IPS DF 6.9 (cell line): ENCODE measurements at regions not wholly inside any gene's neighbourhood (a gene's known extent, or its start where the extent isn't known, plus 50 kb on each side); places are given as distances from the start of the nearest gene placed in this dataset.

ENCODE experiments used
- DNase-seq: peaks from one replicate; pipeline ENCODE4 v3.0.0-alpha.2; 2013; ENCODE audit warnings: low read depth, low spot score
- H3K27ac ChIP-seq: one replicate; pipeline ENCODE4 v1.5.1; 2013; ENCODE audit warnings: low read length, control low read depth
- H3K27me3 ChIP-seq: 2 replicates; pipeline ENCODE4 v1.6.1; 2013; ENCODE audit warnings: mild to moderate bottlenecking, low read length; ENCODE audit not compliant: control insufficient read depth, insufficient read depth
- H3K36me3 ChIP-seq: 2 replicates; pipeline ENCODE4 v1.6.1; 2013; ENCODE audit warnings: low read length; ENCODE audit not compliant: control insufficient read depth, insufficient read depth
- H3K4me1 ChIP-seq: 2 replicates; pipeline ENCODE4 v1.6.1; 2013; ENCODE audit warnings: low read length; ENCODE audit not compliant: control insufficient read depth, insufficient read depth
- H3K4me3 ChIP-seq: 2 replicates; pipeline ENCODE4 v1.5.1; 2013; ENCODE audit warnings: mild to moderate bottlenecking, low read length
- H3K9me3 ChIP-seq: 2 replicates; pipeline ENCODE4 v1.6.1; 2013; ENCODE audit warnings: low read length, inconsistent platforms; ENCODE audit not compliant: control insufficient read depth, insufficient read depth
- WGBS: extraction: QIAGEN DNeasy Blood & Tissue Kit; methylation state at CpG from one replicate; pipeline ENCODE4 v1.1.7; 2013; ENCODE audit warnings: mixed read lengths, missing lambda C conversion rate; ENCODE audit not compliant: insufficient read length, insufficient coverage; 5-methylcytosine and 5-hydroxymethylcytosine counted together

- no peak for DNase-seq
- Histone ChIP-seq H3K36me3 (no peaks in the 10 kb centered on the region), H3K9me3 (no peaks in the 10 kb centered on the region), H3K4me1 (no peaks in the 10 kb centered on the region), H3K27me3 (no peaks in the 10 kb centered on the region), H3K4me3 (no peak overlapping the region), H3K27ac (no peak overlapping the region)
- no CpG with 5 or more reads among the region's 7 CpGs for WGBS
Observed at GRCh38 chr21:19547951-19548840, 1144.6 kb upstream of the TMPRSS15 start.

- no peaks in the 10 kb centered on the region for H3K36me3 ChIP-seq
- WGBS: no CpG with 5 or more reads among the region's 2 CpGs
- no peaks in the 10 kb centered on the region for H3K4me1 ChIP-seq
- H3K27me3 ChIP-seq: no peaks in the 10 kb centered on the region
- H3K4me3 ChIP-seq: no peak overlapping the region
- H3K9me3 ChIP-seq: no peaks in the 10 kb centered on the region
- DNase-seq: peak; percentile 41
- no peak overlapping the region for H3K27ac ChIP-seq
Observed at GRCh38 chr21:19553919-19554615, 1150.5 kb upstream of the TMPRSS15 start.

- Histone ChIP-seq H3K9me3 (no peaks in the 10 kb centered on the region), H3K36me3 (no peaks in the 10 kb centered on the region), H3K4me1 (no peaks in the 10 kb centered on the region), H3K4me3 (no peak overlapping the region), H3K27me3 (no peaks in the 10 kb centered on the region), H3K27ac (no peak overlapping the region)
- WGBS: 100% methylated on average over 1 of the region's 4 CpGs
- no peak for DNase-seq
Observed at GRCh38 chr21:19557046-19557445, 1153.5 kb upstream of the TMPRSS15 start.

- DNase-seq: no peak
Observed at GRCh38 chr21:19557488-19557887, 1153.9 kb upstream of the TMPRSS15 start.

GRCh38 chr21:19565587-19565986 lies 1162.0 kb upstream of the TMPRSS15 start:
- WGBS: no CpG with 5 or more reads among the region's 3 CpGs
- H3K9me3 ChIP-seq: no peaks in the 10 kb centered on the region
- no peaks in the 10 kb centered on the region for H3K36me3 ChIP-seq

More at GRCh38 chr21:19557488-19557887, 1153.9 kb upstream of the TMPRSS15 start:
- no peak overlapping the region for H3K4me3 ChIP-seq
- H3K36me3 ChIP-seq: no peaks in the 10 kb centered on the region
- H3K9me3 ChIP-seq: no peaks in the 10 kb centered on the region
- no peaks in the 10 kb centered on the region for H3K27me3 ChIP-seq
- WGBS: no CpG with 5 or more reads among the region's 4 CpGs
- H3K27ac ChIP-seq: no peak overlapping the region
- H3K4me1 ChIP-seq: no peaks in the 10 kb centered on the region

DNA sequence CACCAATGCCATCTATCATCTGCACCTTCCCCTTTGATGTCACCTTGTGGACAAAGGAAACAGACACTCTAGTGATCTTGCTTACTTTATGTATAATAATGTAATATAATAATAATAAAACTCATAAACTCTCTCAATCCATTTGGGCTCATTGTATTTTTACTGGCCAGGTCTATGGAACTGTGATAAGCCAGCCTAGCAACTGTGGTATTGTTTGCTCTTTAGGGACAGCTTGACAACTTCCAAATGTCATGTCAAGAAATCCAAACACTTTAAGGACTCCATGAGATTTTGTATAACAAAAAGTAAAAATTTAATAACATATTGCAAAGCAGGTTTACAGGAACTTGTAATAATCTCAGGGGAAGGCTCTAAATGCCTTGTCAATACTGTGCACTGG lies 1163.4 kb upstream of the TMPRSS15 start:
- no peaks in the 10 kb centered on the region for H3K4me1 ChIP-seq
- no peak overlapping the region for H3K4me3 ChIP-seq
- no peak overlapping the region for H3K27ac ChIP-seq
- no peaks in the 10 kb centered on the region for H3K9me3 ChIP-seq
- H3K36me3 ChIP-seq: no peaks in the 10 kb centered on the region
- H3K27me3 ChIP-seq: no peaks in the 10 kb centered on the region
- no peak for DNase-seq

More at GRCh38 chr21:19565587-19565986, 1162.0 kb upstream of the TMPRSS15 start:
- H3K4me1 ChIP-seq: no peaks in the 10 kb centered on the region
- no peak overlapping the region for H3K4me3 ChIP-seq
- no peak for DNase-seq
- no peaks in the 10 kb centered on the region for H3K27me3 ChIP-seq
- H3K27ac ChIP-seq: no peak overlapping the region

DNA sequence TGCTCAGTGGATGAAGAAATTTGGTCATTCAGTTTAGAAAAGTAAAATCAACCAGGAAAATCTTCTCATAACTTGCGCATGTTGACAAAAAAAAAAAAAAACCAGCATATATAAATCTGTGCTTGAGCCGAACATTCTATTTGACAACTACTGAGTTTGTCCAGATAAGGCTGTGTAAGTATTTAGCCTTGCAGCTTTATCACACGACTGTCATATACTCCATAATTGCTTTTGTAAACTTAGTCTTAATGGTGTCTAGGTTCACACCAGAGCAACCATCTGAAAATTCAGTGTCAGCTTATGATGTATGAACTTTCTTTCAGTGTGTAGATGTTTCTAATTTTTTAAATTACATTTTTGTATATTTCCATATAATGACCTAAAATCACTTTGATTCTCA lies 1173.8 kb upstream of the TMPRSS15 start:
- WGBS: no CpG with 5 or more reads among the region's 3 CpGs
- H3K9me3 ChIP-seq: no peaks in the 10 kb centered on the region

DNA sequence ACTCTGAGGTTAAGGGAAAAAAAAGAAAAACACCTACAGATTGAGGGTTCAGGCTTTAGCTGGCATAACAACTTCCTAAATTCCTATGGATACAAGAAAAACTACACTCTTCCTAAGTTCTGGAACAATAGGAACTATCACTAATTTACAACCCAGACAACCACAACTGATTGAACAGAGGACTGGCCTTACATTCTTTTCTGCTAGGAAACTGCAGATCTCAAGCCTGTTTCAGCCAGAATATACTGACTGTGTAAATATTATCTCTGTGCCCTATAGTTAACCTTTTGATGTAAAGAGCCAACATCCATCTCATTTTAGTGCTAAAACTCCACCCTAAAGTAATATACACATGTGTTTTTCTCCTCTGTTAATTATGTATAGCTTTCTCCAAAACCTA lies 1186.5 kb upstream of the TMPRSS15 start:
- no peak for DNase-seq
- H3K9me3 ChIP-seq: no peaks in the 10 kb centered on the region
- H3K4me1 ChIP-seq: no peaks in the 10 kb centered on the region
- no peak overlapping the region for H3K4me3 ChIP-seq
- H3K27ac ChIP-seq: no peak overlapping the region
- H3K27me3 ChIP-seq: no peaks in the 10 kb centered on the region
- no peaks in the 10 kb centered on the region for H3K36me3 ChIP-seq

More for the DNA sequence above, 1173.8 kb upstream of the TMPRSS15 start:
- H3K27me3 ChIP-seq: no peaks in the 10 kb centered on the region
- H3K27ac ChIP-seq: no peak overlapping the region
- no peaks in the 10 kb centered on the region for H3K4me1 ChIP-seq
- no peak for DNase-seq
- H3K36me3 ChIP-seq: no peaks in the 10 kb centered on the region
- no peak overlapping the region for H3K4me3 ChIP-seq

DNA sequence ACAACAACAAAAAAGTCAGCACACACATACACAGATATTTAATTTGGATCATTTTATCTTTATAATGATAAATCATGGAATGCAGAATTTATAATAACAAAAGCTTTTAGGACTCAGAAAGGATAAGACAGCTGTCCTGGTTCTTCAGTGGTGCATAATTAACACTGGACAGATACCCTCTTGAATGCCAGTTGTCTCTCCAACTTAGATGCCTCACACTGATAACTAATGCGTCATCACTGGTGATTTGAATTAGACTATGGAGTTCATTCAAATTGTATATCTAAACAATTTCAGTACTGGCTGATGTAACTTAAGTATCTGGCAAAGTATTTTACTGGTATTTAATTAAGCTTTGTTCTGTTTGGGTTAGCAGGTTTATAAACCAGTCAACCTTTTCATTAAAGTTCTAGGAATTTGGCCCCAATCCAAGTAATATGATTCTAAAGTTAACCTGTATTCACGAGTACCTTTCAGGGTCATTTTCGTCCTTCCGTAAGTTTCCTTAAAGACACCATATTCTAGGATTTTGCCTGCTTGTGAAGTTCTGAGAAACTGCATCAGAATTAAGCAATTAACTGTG lies 1199.5 kb upstream of the TMPRSS15 start:
- no peak overlapping the region for H3K4me3 ChIP-seq
- whole genome bisulfite sequencing: no CpG with 5 or more reads among the region's 4 CpGs
- H3K4me1 ChIP-seq: no peaks in the 10 kb centered on the region
- no peaks in the 10 kb centered on the region for H3K9me3 ChIP-seq
- H3K36me3 ChIP-seq: no peaks in the 10 kb centered on the region
- H3K27ac ChIP-seq: no peak overlapping the region
- no peak for DNase-seq
- no peaks in the 10 kb centered on the region for H3K27me3 ChIP-seq

GRCh38 chr21:19608101-19608621 lies 1204.6 kb upstream of the TMPRSS15 start:
- Histone ChIP-seq H3K27ac (no peak overlapping the region), H3K4me1 (no peaks in the 10 kb centered on the region), H3K4me3 (no peak overlapping the region), H3K9me3 (no peaks in the 10 kb centered on the region), H3K36me3 (no peaks in the 10 kb centered on the region), H3K27me3 (no peaks in the 10 kb centered on the region)
- no CpG with 5 or more reads among the region's 4 CpGs for WGBS
- no peak for DNase-seq
